RWPE1 (cell line): ENCODE measurements at regions not wholly inside any gene's neighbourhood (a gene's known extent, or its start where the extent isn't known, plus 50 kb on each side); places are given as distances from the start of the nearest gene placed in this dataset.
"Not testable (repeated sequence)": the region's sequence is repeated elsewhere in the genome, so short reads cannot be mapped to it uniquely, and the experiment has no call there.

Experiments used
- CTCF ChIA-PET: fragments of 350-600 bp; sonication (Branson Sonifier 250); formaldehyde crosslinking; extraction: SDS; loops from one replicate; lab custom pipeline; 2021; lab: Yijun Ruan, JAX
- POLR2A ChIA-PET: fragments of 400-600 bp; formaldehyde crosslinking; extraction: SDS; loops from one replicate; lab custom pipeline; 2020; ENCODE audit warnings: antibody characterized with exemption; ENCODE audit not compliant: low non-redundant PET; lab: Yijun Ruan, JAX
- DNase-seq: peaks from one replicate; pipeline ENCODE4 v3.0.0; 2012; ENCODE audit warnings: low spot score
- H3K27ac ChIP-seq: fragments of 450-650 bp; 2 replicates; pipeline ENCODE4 v1.5.1; 2017
- TF ChIP-seq, protein P1 (sequence below): fragments of 450-650 bp; conservative IDR thresholded peaks from 2 replicates; pipeline ENCODE4 v1.5.1; 2017; ENCODE audit warnings: low read depth, mild to moderate bottlenecking

DNA sequence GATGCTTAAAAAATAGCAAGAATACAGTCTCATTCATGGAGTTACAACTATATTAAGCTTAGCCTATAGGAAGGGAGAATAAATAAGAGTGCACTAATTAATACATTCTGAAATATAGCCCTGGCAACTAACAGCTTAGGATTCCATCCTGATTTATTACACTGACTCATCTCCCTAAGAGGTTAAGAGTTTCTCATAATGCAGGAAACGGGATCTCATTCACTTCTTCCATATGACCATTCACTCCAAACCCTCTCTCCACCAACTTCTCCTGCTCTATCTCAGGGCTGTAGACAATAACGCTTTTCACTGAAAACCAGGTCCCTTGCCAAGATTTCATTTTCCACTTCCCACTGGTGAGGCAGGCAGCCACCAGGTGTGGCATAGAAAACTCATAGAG lies 168.5 kb upstream of the PLD5 start:
- TF ChIP-seq, protein P1, sequence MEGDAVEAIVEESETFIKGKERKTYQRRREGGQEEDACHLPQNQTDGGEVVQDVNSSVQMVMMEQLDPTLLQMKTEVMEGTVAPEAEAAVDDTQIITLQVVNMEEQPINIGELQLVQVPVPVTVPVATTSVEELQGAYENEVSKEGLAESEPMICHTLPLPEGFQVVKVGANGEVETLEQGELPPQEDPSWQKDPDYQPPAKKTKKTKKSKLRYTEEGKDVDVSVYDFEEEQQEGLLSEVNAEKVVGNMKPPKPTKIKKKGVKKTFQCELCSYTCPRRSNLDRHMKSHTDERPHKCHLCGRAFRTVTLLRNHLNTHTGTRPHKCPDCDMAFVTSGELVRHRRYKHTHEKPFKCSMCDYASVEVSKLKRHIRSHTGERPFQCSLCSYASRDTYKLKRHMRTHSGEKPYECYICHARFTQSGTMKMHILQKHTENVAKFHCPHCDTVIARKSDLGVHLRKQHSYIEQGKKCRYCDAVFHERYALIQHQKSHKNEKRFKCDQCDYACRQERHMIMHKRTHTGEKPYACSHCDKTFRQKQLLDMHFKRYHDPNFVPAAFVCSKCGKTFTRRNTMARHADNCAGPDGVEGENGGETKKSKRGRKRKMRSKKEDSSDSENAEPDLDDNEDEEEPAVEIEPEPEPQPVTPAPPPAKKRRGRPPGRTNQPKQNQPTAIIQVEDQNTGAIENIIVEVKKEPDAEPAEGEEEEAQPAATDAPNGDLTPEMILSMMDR: no peak
- CTCF ChIA-PET: no interaction called here
- no peak overlapping the region for H3K27ac ChIP-seq
- POLR2A ChIA-PET: no interaction called here
- peak; percentile 3 for DNase-seq

DNA sequence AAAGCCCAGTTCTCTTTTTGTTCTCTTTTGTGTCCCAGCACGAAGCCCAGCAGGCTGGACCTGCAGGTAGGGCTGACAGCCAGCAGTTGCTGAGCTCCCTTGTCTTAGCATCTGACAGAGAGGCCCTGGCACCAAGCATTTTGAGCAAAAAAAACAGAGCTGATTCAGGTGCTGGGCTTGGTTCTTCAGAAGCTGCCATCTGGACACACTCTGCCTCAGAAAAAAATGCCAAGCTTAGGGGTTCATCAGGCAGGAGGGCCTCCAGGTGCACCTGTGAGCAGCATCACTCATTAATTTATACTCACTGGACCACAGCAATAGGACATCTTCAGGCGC lies 167.1 kb upstream of the PLD5 start:
- H3K27ac ChIP-seq: no peak overlapping the region
- POLR2A ChIA-PET: no interaction called here
- no peak for DNase-seq
- CTCF ChIA-PET: no interaction called here
- TF ChIP-seq, protein P1: no peak

DNA sequence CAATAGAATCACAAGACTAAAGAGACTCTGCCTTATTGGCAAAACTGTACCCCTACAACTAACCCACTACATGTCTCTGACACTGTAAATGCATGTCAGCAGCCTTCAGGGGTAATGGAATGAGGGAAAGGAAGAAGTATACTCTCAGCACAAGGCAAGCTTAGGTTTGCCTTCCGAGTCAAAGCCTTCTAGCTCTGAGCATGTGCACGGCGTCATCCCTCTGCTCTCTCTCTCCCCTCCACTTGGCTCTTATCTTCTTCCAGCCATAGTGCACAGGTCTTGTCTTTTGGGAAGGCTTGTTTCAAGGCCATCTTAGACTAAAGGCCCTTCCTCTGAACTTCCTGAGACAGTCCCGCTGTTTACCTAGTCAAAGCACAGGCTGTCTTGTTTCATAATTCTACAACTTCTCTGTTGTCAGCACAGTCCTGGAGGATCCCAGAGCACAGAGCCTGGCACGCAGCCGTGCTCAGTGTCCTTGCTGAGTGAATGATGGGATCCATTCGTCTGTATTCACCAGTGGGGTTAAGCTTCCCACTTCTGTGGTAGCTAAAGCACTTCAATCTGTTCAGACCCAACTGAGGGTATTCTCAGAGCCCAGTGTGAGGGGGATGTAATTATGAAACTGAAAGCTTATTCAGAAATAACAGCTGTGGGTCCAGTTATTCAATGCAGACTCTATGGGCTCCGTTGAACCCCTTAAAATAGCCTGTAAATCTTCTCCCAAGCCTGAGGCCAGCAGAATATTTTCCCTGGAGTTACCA lies 166.5 kb upstream of the PLD5 start:
- POLR2A ChIA-PET: no interaction called here
- no peak overlapping the region for H3K27ac ChIP-seq
- TF ChIP-seq, protein P1: no peak
- CTCF ChIA-PET: no interaction called here
- DNase-seq: no peak

DNA sequence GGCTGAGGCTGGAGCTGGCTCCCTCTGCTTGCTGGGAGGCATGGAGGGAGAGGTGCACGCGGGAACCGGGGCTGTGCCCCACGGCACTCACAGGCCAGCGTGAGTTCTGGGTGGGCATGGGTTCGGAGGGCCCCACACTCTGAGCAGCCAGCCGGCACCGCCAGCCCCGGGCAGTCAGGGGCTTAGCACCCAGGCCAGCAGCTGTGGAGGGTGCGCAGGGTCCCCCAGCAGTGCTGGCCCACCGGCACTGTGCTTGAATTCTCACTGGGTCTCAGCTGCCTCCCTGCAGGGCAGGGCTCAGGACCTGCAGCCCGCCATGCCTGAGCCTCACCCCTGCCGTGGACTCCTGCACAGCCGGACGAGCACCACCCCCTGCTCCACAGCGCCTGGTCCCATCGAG lies 164.9 kb upstream of the PLD5 start:
- ChIA-PET CTCF (no interaction called here), POLR2A (no interaction called here)
- no peak for DNase-seq
- TF ChIP-seq, protein P1: no peak
- H3K27ac ChIP-seq: no peak overlapping the region

DNA sequence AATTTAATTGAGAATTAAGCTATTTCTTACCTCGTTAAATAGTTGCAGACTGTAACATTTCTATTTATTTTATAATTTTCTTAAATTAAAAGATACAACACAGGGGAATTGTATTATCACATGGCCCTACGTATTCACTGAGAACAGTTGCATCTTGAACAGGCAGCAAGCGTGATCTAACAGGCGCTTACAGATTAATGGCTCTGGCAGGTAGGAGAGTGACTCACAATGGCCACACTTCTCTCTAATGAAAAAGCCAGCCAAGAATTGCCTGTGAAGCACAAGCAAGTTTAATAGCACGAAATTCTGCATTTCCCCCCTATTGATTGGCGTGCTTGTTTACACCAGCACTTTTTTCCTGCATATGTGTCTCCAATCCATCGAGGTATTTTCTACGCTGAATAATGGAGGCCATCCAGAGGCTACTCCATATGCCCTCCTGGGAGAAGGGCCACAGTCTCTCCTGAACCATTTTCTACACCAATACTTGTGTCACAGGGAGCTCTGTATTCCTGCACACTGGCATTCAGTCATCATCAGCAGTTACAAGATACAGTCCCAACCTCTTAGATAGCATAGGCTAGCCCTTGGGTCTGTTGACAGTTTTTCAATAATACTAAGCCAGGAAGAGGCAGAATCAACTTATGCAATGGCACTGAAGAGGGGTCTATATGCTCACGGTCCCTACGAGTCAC lies 150.6 kb upstream of the PLD5 start:
- H3K27ac ChIP-seq: no peak overlapping the region
- peak; percentile 3 for DNase-seq
- ChIA-PET POLR2A (no interaction called here), CTCF (no interaction called here)
- TF ChIP-seq, protein P1: no peak

DNA sequence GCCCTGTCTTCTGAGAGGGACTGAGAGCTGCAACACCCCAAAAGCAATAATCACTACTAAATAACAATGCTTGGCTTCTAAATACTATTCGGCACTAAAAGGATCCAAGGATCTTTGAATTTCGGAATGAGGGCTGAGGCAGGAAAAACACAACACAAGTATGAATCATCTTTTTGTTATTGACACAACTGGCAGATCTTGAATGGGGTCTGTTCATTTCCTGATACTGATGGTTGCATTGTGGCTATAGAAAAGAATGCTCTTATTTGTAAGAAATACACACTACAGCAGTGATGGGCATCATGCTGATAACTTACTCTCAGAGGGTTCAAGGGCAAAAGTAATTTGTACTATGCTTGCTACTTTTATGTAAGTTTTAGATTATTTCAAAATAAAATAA lies 149.2 kb upstream of the PLD5 start:
- ChIA-PET POLR2A (no interaction called here), CTCF (no interaction called here)
- TF ChIP-seq, protein P1: no peak
- H3K27ac ChIP-seq: no peak overlapping the region
- no peak for DNase-seq

DNA sequence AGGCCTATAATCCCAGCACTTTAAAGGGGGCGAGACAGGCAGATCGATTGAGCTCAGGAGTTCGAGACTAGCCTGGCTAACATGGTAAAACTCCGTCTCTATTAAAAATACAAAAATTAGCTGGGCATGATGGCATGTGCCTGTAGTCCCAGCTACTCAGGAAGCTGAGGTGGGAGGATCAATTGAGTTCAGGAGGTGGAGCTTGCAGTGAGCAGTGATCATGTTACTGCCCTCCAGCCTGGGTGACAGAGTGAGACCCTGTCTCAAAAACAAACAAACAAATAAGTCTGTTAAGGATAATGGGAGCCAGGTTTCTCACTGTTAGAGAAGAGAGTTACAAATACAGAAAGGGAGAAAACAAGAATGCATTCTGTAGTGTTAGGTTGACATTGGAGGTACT lies 148.7 kb upstream of the PLD5 start:
- POLR2A ChIA-PET, H3K27ac ChIP-seq, DNase-seq, CTCF ChIA-PET: not testable (repeated sequence)
